ENCODE measurements at regions not wholly inside any gene's neighbourhood (a gene's known extent, or its start where the extent isn't known, plus 50 kb on each side); places are given as distances from the start of the nearest gene placed in this dataset.

GRCh38 chr6:140252099-140252498 is 877.7 kb upstream of the CITED2 start:
- TF ChIP-seq POLR2A (IDR thresholded peaks at IDR 0.05) (no peak), CTCF (IDR thresholded peaks at IDR 0.05 in 4 of 5, conservative IDR thresholded peaks at IDR 0.05 in 1 of 5) (no peak)
